Activated effector memory CD4-positive, alpha-beta T cell treated with Interleukin-2 at 50 U/mL for 16 hours (primary cell): ENCODE measurements at regions not wholly inside any gene's neighbourhood (a gene's known extent, or its start where the extent isn't known, plus 50 kb on each side); places are given as distances from the start of the nearest gene placed in this dataset.
A peak's percentile ranks its signal among the peaks of the same experiment; 100 is the strongest.
"Not testable (repeated sequence)": the region's sequence is repeated elsewhere in the genome, so short reads cannot be mapped to it uniquely, and the experiment has no call there.

ENCODE experiments used
- DNase-seq: peaks from one replicate; pipeline ENCODE4 v3.0.0-alpha.2; 2020

DNA sequence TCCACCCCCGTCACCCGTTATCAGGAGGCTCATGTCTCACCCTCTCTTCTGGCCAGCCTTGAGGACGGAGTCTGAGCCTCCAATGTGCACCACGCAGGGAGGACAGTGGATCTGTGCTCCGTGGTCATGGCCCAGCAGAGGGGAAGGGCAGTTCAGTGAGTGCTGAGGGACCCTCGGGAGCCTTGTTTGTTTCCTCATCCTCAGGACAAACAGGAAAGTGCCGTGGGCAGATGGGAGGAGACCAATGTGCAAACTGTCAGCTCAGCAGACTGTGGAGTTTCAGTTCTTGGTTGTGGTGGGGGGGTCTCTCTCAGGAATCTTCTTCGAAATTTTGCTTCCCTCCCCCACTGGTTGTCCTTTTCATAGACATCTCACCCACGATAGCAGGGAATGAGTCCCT, 429.6 kb downstream of the DIRAS2 start:
- not testable (repeated sequence) for DNase-seq

DNA sequence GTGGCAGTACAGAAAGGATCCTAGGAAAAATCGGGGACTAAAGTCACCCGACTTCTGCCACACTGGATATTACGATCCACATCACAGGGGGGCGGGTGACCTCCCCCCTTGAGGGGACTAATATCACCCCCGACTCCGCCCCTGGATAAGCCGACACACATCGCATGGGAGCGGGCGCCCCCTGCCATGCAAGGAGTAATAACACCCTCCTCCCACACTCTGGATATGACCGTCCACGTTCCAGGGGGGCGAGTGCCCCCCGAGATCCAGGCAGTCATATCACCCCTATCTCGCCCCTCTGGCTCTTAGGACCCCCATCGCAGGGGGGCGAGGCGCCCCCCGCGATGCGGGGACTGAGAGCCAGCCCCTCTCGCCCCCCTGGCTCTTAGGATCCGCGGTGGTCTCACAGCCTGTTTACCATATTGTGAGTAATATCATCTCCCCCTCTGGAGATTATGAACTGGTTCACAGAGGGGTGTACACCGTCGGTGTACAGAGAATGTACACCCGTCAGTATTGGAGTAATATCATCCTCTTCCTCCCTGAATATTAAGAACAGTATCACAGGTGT, 423.0 kb downstream of the DIRAS2 start:
- DNase-seq = no peak

DNA sequence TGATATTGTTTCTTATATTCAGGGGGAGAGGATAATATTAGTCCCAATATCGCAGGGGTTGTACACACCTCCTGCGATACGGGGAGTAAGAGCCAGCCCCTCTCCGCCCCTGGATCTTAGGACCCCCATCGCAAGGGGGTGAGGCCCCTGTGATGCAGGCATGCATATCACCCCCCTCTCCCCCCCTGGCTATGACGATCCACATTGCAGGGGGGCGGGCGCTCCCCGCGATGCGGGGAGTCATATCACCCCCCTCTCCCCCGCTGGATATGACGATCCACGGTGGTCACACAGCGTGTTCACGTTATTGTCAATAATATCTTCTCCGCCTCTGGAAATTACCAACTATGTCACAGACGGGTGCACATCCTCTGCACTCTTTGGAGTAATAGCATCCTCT, 420.7 kb downstream of the DIRAS2 start:
- DNase-seq = not testable (repeated sequence)

DNA sequence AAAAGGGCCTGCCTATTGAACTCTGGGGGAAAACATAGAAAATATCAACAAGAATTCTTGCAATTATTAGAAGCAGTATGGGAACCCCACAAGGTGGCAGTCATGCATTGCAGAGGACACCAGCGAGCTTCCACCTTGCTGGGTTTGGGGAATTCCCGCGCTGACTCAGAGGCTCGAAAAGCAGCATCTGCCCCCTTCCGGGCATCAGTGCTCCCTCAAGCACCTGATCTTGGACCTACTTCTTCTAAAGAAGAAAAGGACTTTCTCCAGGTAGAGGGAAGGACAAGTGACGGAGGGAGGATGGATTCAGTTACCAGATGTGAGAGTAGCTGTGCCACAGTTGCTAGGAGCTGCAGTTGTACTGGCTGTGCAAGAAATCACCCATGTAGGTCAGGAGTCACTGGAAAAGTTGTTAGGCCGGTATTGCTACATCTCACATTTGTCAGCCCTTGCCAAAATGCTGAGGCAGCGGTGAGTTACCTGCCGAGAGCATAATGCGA, 415.7 kb downstream of the DIRAS2 start:
- peak; percentile 37 for DNase-seq

DNA sequence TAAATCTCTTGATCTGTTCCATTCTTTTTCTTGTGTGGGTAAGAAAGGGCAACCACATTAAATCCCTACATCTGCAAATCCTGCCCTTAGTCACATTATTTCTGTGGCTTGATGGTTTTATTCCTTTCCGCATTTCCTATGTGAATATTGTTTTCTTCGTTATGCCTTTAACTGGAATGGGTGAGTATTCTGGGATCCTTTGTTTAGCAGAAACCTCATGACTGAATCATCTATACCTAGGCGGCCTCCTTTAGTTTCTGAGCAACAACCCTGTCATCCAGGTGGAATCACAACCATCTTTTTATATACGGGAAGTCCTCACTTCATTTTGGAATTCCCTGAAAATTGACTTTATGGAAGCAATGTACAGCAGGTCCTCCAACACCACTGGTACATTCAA, 409.5 kb downstream of the DIRAS2 start:
- DNase-seq = not testable (repeated sequence)

DNA sequence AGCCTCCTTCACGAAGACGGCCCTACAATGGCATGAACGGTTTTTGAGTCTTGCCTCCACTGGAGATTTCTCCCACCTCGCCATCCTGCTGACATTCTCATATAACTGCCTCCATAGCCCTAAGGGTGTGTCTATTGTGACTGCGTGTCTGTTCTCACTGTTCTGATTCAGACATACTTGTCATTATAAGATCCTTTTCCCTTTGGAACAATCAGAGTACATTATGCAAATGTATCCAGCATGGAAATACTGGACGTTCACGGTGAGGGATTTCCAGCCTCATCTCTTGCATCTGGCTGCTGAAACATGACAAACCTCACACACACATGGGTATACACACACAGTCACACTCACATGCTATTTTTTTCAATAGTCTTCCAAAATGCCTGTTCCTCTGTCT, 402.1 kb downstream of the DIRAS2 start:
- no peak for DNase-seq

DNA sequence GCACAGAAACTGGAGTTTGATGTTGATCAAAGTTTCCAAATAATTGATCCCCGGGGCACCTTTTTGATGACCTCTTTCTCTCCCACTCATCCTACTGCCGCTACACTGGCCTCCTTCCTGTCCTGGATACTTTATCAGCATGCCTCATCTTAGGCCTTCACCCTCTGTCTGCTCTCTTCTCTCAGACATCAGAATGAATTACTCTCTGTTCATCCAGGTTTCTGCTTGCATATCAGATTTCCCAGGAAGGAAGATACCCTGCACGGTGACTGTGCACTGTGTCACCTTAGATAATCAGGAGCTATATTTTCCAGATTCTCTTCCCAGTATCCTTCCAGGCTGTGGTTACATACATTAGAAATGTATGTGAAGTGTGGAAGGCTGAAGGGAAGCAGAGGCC, 397.0 kb downstream of the DIRAS2 start:
- no peak for DNase-seq

DNA sequence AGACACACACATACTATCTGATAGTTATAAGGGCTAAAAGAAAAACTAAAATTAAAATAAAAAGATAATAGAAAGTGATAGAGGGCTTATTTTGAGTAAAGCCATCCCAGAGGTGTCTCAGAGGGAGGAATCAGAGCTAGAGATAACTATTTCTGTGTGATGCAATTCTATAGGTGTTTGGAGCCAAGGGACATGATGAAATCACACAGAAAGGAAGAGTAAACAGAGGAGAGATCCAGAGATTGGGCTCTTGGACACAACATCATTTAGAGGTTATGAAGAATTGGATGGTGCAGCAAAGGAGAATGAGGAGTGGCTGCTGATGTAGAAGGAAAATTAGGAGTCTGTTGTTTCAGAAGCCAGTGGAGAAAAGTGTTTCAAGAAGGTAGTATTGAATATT, 393.5 kb downstream of the DIRAS2 start:
- no peak for DNase-seq

DNA sequence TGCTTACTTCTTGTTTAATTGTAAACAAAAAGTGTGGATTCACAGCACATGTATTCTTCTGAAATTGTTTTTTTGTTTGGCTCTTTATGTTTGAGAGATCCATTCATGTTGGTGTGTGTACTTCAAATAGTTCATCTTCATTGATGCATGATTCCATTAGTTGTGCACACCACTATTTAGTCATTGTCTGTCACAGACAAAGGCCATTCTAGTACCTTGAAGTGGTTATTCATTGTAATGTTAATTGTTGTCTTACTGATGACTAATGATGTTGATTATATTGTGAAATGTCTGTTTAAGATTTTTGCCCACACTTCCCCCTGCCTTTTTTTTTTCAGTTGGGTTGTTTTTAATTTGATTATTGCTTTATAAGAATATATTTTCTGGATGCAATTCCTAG, 391.3 kb downstream of the DIRAS2 start:
- no peak for DNase-seq

DNA sequence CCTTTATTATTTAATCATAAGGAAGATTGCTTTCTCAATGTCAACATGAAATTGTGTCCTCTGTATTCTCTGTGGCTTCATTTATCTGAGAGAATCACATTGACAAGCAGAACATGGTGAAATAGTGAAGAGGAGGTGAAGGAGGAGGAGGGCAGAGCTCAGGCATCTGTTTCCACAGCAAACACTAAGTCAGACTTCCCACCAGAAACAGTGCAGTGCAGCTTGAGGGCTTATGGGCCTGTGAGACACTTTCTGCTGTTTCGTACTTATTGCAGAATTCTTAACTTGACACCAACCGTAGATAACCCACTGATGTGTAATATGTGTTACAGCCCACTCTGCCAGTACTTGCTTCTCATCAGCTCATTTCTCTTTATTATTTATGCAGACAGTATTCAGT, 386.3 kb downstream of the DIRAS2 start:
- no peak for DNase-seq

DNA sequence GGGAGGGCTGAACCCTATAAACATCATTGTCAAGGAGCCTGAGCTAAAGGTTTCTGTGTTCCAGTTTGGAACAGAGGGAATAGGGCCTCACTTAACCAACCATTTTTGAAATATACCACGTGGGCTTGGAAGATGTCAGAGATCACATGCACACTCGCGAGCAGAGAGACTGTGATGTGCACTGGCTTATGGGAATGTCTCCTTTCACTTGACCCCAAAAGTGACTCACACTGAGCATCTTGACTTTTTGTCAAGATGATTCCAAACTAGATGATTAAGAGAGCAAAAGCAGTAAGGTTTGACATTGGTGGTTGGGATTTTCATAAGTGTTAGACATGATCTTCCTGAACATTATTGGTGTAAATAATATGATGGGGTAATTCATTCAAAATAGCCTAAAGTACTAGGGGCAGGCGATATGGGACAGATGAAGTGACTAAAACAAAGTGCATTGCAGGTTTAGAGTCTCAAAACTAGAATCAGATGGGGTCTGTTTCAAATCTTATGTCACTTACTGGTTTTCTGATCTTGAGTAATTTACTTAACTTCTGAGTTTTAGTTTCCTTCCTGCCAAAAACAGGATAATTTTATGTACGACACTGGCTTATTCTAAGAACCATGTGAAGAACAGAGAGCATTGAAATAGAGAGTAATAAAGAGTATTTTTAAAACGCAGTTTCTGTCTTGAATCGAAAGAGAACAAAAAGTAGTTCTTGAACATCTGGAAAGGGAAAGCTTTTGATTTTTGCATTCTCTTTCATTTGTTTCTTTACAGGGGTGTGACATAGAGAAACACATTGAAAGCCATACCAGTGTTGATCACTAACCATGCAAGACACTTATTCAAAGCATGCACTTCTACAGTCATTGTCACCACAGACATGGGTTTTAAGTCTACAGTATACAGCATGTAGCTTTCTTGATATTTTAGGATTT, 383.0 kb downstream of the DIRAS2 start:
- DNase-seq = no peak

DNA sequence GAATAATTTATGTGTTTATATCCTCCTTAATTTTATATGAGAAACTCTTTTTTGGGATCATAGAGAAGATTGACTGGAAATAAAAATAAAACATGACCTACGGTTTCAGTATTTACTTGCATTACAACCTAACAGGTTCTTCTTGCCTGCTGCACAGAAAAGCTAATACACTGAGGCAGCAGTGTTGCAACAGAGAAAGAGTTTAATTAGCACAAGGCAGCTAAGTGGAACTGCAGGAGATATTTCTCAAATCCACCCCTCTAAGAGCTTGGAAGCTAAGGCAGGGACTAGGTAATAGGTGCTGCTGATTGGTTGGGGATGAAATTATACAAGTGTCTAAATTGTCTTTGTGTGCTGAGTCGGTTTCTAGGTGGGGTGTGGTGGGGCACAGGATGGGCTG, 380.9 kb downstream of the DIRAS2 start:
- no peak for DNase-seq

DNA sequence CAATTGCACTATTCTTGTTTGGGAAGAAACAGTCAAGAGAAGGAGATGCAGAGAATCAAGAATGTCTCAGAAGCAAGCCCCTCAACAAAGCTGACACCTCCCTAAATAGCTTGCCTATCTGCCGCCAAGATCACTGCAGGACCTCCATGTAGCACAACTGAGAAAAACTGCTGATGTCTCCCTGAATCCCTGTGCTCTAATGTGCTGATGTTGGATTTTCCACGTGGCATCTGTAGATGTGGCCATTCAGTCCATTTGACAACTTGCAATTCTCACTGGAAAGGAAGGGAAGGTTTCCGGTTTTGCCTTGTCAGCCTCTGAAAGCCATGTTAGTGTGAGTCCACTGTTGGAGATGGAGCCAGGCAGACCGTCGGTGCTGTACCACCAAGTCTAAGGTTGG, 374.0 kb downstream of the DIRAS2 start:
- no peak for DNase-seq

DNA sequence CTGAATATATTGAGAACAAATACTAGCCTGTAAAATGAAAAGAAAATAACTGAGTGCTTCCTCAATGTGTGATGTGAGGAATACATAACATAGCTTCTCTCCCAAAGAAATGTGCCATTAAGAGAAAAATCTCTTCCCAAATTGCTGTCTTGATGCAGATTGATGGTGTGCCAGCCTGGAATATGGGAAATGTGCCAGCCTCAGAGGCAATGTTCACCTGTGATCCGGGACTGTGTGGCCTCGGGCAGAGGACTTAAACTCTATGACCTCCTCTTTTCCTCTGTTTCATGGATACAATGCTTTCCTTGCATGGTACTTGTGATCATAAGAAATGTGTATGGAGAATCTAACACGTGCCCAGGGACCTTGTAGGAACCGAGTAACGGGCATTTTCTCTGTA, 370.9 kb downstream of the DIRAS2 start:
- DNase-seq = no peak

DNA sequence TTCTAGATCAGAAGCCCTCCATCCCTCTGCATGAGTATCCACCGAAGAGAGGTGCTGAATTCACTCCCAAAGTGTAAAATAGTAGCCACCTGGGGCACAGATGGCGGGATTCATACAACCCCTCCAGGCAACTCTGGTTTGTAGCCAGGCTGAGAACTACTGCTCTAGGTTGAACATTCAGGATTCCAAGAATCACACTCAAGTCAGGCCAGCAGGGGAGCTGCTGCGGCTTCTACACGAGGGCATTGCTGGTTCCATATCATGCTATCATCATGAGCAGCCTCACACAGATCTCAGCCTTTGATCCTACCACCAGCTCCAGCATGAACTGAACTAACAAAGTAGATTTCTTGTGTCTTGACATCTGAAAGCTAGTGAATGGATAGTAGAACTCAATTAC, 367.9 kb downstream of the DIRAS2 start:
- no peak for DNase-seq

DNA sequence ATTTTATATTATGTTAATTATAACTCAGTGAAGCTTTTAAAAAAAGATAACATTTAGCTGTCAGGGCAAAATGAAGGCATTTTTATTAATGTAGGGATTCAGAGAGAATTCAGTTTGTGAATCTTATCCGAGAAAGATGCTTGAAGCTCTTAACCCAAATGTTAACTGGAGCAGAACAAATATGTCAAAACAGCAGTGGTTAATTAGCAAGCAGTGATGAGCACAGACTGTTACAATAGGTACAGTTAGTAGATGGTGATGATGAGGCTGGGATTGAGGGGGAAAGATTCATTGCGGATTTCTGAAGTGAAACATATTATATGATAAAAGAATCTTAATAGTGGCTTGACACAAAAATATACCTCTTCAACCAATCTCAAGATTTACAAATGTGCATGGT, 356.7 kb downstream of the DIRAS2 start:
- no peak for DNase-seq

DNA sequence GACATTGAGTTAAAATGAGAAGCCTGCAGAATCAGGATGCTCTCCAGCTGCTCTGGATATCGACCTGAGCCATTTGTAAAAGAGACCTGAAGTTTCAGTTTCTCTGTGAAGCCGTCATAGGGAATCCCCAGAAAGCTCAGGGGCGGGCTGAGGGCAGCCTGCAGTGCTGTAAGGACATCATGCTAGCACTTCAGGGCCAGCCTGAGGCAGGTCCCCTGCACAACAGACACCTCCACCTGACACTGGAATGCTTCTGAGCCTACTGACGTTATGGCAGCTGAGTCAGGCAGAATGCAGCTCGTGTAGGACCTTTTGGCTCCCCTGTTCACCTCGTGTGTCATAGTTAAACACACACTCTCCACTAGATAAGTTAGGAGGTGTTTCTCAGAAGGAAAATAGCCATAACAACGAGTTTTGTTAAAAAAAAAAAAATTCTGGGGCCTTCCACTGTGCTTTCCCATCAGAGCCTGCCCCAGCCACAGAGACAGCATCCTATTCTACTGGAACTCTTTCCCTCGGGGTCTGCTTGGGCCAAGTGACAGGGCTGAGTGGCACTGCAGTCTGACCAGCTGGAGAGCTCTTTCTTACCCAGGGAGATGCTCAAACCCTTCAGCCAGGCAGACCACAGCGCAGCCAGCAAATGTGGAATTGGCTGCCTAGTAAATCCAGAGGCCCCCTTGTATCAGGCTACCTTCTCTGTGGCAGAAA, 354.9 kb downstream of the DIRAS2 start:
- DNase-seq = no peak

DNA sequence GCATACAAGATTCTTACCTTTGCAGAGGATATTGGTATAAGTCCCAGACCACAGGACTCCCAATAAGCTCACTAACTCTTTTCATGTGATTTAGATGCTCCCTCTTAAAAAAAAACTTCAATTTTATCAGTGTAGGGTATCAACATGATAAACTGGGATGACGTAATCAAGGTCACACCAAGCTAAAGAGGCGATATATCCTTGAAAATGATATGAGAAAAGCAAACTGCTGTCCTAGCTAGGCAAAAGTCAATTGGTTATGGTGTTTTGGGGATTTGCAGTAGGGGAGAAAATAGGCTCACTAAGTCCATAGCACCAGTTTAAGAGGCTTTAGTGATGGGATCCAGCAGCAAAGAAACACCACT, 354.4 kb downstream of the DIRAS2 start:
- no peak for DNase-seq

DNA sequence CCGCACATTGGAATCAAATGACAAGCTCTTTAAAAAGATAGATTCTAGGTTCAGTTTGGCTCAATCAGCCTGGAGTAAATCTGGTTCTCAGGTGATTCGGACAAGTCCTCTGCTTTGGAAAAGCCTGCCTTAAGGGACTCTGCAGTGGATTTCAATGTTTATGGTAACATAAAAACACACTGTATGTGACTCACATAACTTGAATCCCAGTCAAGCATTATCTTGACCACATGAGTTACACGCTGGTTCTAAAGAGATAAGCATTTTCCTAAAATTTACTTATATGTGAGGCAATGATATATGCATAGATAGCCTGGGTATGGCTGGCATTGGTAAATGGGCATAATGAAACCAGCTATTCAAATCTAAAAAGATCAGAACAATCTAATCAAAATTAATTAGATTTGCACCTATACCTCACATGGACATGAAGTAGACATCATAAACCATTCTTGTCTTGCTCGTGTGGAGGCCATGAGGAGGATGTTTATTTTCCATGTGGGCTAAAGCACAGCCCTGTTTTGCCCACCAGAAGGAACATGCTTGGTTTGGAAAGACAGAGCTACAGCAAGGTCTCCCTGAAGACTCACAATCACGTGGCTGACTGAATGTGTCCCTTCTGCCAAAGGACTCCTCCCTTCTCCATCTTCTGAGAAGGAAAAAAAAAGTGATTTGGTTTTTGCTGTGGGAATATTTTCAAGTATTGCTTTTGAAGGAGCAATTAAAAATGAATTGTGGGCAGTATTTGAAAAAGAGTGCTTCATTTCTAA, 351.7 kb downstream of the DIRAS2 start:
- no peak for DNase-seq

DNA sequence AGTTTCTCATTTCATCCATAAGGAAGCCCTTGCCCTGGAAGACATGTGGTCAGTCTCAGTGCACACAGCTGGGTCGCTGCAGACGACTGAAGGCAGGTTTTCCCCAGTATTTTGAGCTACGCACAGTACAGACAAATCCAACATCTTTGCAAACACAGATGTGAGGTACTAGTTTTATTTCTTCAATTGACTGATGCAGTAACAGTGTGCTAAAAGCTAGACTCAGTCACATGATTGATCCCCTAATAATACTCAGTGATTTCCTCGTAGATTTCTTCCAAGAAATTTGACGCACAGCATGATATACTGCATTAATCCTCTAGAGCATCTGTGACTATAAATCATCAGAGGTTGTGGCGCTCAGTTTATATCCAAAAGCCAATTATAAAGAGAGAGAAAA, 346.1 kb downstream of the DIRAS2 start:
- DNase-seq = no peak

DNA sequence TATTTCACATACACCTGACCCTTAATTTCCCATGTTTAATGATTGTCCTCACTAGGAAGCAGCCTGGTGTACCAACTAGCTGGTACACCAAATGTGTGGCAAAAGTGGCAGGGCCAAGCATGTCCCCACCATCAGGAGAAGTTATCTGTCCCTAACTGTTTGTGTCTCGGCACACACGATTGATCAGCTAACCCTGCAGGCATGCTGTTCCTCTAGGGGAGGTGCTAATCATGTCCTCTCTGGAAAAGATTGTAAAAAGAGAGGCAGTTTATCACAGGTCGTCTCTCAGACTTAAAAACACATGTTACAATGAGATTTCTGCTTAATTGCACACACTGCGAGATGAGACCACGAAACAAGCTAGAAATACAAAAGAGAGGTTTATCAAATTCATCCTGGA, 342.7 kb downstream of the DIRAS2 start:
- no peak for DNase-seq

DNA sequence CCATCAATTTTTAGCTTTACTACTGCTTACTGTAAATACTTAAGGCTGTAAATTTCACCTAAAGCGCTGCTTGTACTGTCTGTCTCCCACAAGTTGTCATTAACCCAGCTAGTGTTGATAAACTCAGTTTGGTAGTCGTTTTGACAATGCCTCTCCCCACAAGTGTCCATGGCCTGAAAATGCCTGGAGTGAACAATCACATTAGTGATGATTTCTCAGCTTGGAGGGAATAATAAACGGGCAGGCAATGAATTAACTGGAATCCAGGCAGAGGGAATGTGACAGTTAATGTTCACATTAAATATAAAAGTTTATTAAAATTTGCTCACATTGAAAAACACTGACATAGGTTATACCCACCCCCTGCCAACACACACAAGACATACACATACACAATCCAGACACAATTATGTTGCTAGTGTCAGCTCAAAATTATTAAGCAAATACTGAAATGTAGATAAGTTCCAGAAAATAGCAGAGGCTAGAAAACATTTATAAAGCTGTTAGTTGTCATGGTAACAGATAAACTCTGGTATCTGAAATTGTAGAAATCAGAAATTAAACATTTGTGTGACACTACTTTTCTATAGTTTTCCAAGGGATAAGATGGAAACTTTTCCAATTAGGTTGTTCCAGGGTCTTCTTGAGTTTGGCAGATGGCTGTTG, 341.9 kb downstream of the DIRAS2 start:
- no peak for DNase-seq

DNA sequence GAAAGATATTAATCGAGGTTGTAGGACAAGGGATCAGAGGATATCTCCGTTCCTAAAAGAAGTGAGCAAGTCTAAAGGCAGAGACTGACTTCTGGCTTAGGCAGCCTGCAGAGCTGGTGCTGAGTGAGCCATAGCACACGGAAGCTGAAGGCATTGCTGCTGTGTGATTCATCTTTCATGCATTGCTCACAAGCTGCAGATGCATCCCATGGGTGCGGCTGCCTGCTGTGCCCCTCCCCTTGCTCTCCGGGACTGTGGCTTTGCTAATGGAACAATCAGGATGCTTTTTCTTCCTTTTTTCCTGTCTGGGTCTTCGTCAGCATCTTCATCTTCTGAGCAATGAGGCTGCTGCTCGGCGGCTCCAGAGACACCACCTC, 341.4 kb downstream of the DIRAS2 start:
- DNase-seq = no peak
